T-cell (primary cell): ENCODE measurements at regions not wholly inside any gene's neighbourhood (a gene's known extent, or its start where the extent isn't known, plus 50 kb on each side); places are given as distances from the start of the nearest gene placed in this dataset.
"Not testable (repeated sequence)": the region's sequence is repeated elsewhere in the genome, so short reads cannot be mapped to it uniquely, and the experiment has no call there.

Experiments
- ATAC-seq, 4 experiments: fragments of 200-7000 bp in 3 of 4; fragments of 150-1000 bp in 1 of 4; cut with Tn5 transposase; replicated peaks in 1 of 4; 1 replicate in 3 of 4; 2 replicates in 1 of 4; pipeline ENCODE4 v1.10.0; 2021; ENCODE audit warnings: moderate library complexity in 3 of 4, mild to moderate bottlenecking in 2 of 4, moderate number of reproducible peaks in 1 of 4
- CTCF ChIA-PET, 2 donors: fragments of 300-600 bp; sonication (Branson Sonifier 250); formaldehyde crosslinking; loops; one replicate each; lab custom pipeline; 2022; ENCODE audit warnings: antibody characterized with exemption in 2 of 2; lab: Charles Lee
- POLR2A ChIA-PET, 2 donors: fragments of 300-600 bp; sonication (Branson Sonifier 250); formaldehyde crosslinking; loops; one replicate each; lab custom pipeline; 2022; ENCODE audit warnings: antibody characterized with exemption in 2 of 2; lab: Charles Lee
- DNase-seq, 35 experiments: peaks; one replicate each; pipeline versions ENCODE4 v3.0.0 to v3.0.0-alpha.2; 2013 to 2023
- H3K27ac ChIP-seq: one replicate; pipeline ENCODE4 v1.5.1; 2013; ENCODE audit warnings: low read length
- H3K27me3 ChIP-seq, 2 experiments: replicated peaks in 1 of 2; 1 replicate in 1 of 2; 2 replicates in 1 of 2; pipeline versions ENCODE4 v1.6.1 to v1.7.0; 2013; ENCODE audit warnings: low read length in 1 of 2, mixed read lengths in 1 of 2; ENCODE audit not compliant: control insufficient read depth in 2 of 2, insufficient read depth in 2 of 2; ENCODE audit errors: extremely low read depth in 1 of 2
- H3K36me3 ChIP-seq, 2 donors: 1 replicate in 1 of 2; 2 replicates in 1 of 2; pipeline versions ENCODE4 v1.6.1 to v1.7.0; 2013; ENCODE audit warnings: low read length in 1 of 2; ENCODE audit not compliant: control insufficient read depth in 2 of 2, insufficient read depth in 1 of 2; ENCODE audit errors: extremely low read depth in 1 of 2
- H3K4me1 ChIP-seq, 2 experiments: 1 replicate in 1 of 2; 2 replicates in 1 of 2; pipeline versions ENCODE4 v1.6.1 to v1.7.0; 2013; ENCODE audit warnings: low read length in 2 of 2, mixed read lengths in 1 of 2; ENCODE audit not compliant: insufficient read depth in 2 of 2, control insufficient read depth in 1 of 2; ENCODE audit errors: extremely low read depth in 1 of 2
- H3K4me3 ChIP-seq, 2 donors: 1 replicate in 1 of 2; 2 replicates in 1 of 2; pipeline versions ENCODE4 v1.5.1 to v1.7.0; 2013; ENCODE audit warnings: mild to moderate bottlenecking in 2 of 2, low read length in 1 of 2, moderate library complexity in 1 of 2; ENCODE audit not compliant: control insufficient read depth in 1 of 2; ENCODE audit errors: extremely low read depth in 1 of 2
- H3K9me3 ChIP-seq: 2 replicates; pipeline ENCODE4 v1.7.0; 2013
- H3K27ac Mint-ChIP-seq, 2 donors: one replicate each; pipeline ENCODE4 v1.8.0; 2020 to 2021; ENCODE audit warnings: mild to moderate bottlenecking in 2 of 2, mixed read lengths in 2 of 2
- H3K27me3 Mint-ChIP-seq, 2 donors: one replicate each; pipeline ENCODE4 v1.8.0; 2021 to 2022; ENCODE audit warnings: mixed read lengths in 2 of 2
- H3K36me3 Mint-ChIP-seq: one replicate; pipeline ENCODE4 v1.8.0; 2021; ENCODE audit warnings: mixed read lengths
- H3K4me1 Mint-ChIP-seq, 3 donors: one replicate each; pipeline ENCODE4 v1.8.0; 2020 to 2022; ENCODE audit warnings: mixed read lengths in 3 of 3, mild to moderate bottlenecking in 1 of 3
- H3K4me3 Mint-ChIP-seq, 3 donors: one replicate each; pipeline ENCODE4 v1.8.0; 2020 to 2022; ENCODE audit warnings: mild to moderate bottlenecking in 3 of 3, mixed read lengths in 3 of 3, moderate library complexity in 3 of 3
- H3K9me3 Mint-ChIP-seq, 3 donors: one replicate each; pipeline ENCODE4 v1.8.0; 2020 to 2022; ENCODE audit warnings: mixed read lengths in 3 of 3
- WGBS: methylation state at CpG from one replicate; pipeline ENCODE4 v1.1.5; 2013; ENCODE audit warnings: missing lambda C conversion rate; ENCODE audit not compliant: insufficient coverage; 5-methylcytosine and 5-hydroxymethylcytosine counted together

DNA sequence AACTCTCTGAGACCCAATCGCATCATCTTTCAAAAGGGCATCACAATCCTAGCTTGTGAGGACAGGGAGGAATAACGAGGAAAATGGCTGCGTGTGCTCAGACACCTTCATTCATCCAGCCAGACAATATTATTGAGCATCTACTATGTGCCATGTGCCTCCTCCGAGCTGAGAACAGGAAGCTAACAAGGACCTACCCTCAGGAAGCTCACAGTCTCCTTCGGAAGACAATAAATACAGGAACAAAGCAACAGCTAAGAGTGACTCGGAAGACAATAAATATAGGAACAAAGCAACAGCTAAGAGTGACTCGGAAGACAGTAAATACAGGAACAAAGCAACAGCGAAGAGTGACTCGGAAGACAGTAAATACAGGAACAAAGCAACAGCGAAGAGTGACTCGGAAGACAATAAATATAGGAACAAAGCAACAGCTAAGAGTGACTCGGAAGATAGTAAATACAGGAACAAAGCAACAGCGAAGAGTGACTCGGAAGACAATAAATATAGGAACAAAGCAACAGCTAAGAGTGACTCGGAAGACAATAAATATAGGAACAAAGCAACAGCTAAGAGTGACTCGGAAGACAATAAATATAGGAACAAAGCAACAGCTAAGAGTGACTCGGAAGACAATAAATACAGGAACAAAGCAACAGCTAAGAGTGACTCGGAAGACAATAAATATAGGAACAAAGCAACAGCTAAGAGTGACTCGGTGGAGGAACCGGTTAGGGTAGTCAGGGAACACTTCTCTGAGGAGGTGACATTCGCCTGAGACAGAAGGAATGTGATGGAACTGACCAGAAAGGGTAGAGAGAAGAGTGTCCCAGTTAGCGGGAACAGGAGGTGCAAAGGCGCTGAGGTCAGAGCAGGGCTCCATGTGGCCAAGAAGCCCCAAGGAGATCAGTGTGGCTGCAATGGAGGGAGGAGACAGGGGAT lies 55.6 kb upstream of the SIRPA start:
- H3K36me3 Mint-ChIP-seq, H3K4me1 ChIP-seq, H3K27ac ChIP-seq, ATAC-seq, H3K4me3 Mint-ChIP-seq, DNase-seq, CTCF ChIA-PET, POLR2A ChIA-PET, H3K27ac Mint-ChIP-seq, H3K4me1 Mint-ChIP-seq, H3K9me3 Mint-ChIP-seq, H3K4me3 ChIP-seq, H3K9me3 ChIP-seq, H3K36me3 ChIP-seq: not testable (repeated sequence)
- 91% methylated on average over 9 of the region's 23 CpGs for WGBS
- peaks cover 0 to 30% of the 10 kb centered on the region in 2 experiments for H3K27me3 ChIP-seq
- peaks cover 16 to 27% of the 10 kb centered on the region in 2 donors for H3K27me3 Mint-ChIP-seq

DNA sequence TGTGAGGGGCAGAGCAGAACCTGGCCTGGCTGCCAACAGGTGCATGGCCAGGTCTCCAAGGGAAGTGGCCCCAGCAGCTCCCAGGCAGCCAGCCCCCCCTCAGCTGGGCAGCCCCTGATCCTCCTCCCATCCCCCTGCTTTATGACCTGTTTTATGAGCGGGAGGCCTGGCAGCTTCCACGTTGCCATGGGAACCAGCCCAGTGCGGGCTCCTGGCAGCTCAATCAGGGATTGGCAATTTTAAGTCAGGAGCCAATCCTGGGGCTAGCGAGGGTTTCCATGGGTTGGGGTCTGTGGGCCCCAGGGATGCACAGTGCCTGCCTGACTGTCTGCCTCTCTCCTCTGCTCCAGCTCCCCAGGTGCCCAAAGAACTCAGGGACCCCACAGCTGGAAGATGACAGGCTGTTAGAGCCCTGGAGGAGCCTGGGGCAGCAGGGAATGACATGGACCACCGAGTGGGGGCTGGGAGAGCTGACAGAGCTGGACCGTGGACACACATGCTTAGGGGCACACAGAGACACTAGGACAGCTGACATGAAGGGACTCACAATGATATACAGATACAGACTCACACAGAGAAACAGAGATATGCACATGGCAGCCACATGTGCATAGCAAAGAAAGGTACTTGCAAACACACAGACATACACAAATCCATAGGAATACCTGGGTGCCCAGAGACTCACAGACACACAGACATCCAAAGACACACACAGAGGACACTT lies 56.5 kb upstream of the SIRPA start:
- H3K27me3 ChIP-seq = peaks cover 0 to 32% of the 10 kb centered on the region in 2 experiments
- Mint-ChIP-seq H3K27ac (no peak overlapping the region), H3K36me3 (no peaks in the 10 kb centered on the region), H3K4me1 (no peaks in the 10 kb centered on the region), H3K4me3 (no peak overlapping the region), H3K27me3 (peaks cover 16 to 27% of the 10 kb centered on the region in 2 donors), H3K9me3 (no peaks in the 10 kb centered on the region)
- no peaks in the 10 kb centered on the region for H3K4me1 ChIP-seq
- CTCF ChIA-PET = no interaction called here
- H3K27ac ChIP-seq = no peak overlapping the region
- no peaks in the 10 kb centered on the region for H3K36me3 ChIP-seq
- DNase-seq (no peak), ATAC-seq (no peak)
- POLR2A ChIA-PET = no interaction called here
- no peak overlapping the region for H3K4me3 ChIP-seq
- 68% methylated on average over 6 of the region's 6 CpGs for WGBS
- H3K9me3 ChIP-seq = no peaks in the 10 kb centered on the region

DNA sequence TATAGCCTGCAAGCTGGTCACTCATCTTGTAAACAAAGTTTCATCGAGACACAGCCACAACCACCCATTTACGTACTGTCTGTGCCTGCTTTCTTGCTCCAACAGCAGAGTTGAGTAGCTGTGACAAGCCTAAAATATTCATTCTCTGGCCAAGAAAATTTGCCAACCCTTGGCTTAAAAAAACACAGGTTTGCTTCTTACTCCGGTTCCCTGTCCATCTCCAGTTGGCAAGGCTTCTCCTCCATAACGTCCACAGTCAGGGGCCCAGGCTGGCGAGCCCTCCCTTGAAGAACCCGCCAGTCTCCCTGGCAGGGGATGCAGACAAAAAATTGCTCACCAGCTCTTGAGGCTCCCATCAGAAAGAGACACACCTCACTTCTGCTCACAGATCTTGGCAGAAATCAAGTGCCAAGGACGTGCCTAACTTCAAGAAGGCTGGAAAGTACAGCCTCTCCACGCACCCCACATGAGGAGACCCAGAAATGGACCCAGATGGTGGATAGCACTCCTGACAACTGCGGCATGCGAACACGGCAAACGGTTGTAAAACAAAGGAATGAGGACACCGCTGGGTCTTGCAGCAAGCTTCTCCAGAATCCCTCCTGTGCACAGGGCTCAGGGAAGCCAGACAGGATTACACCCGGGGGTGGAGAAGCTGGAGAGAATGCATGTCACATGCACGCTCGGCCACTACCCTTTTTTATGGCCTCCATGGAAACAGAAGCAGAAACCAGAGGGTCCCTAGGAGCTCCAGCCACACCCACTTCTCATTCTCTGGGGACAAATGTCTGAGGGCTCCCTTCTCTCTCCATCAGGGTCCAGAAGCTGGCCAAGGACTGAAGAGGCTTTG lies 59.8 kb upstream of the SIRPA start:
- Histone ChIP-seq H3K27ac (no peak overlapping the region), H3K36me3 (no peaks in the 10 kb centered on the region), H3K4me1 (no peaks in the 10 kb centered on the region), H3K27me3 (peaks cover 0 to 39% of the 10 kb centered on the region in 2 experiments), H3K9me3 (no peaks in the 10 kb centered on the region), H3K4me3 (no peak overlapping the region)
- H3K27ac Mint-ChIP-seq = no peak overlapping the region
- no peaks in the 10 kb centered on the region for H3K4me1 Mint-ChIP-seq
- ChIA-PET CTCF (no interaction called here), POLR2A (no interaction called here)
- H3K4me3 Mint-ChIP-seq = no peak overlapping the region
- H3K27me3 Mint-ChIP-seq = peaks cover 21 to 34% of the 10 kb centered on the region in 2 donors
- ATAC-seq (no peak), DNase-seq (no peak)
- no peaks in the 10 kb centered on the region for H3K36me3 Mint-ChIP-seq
- WGBS = 86% methylated on average over 13 of the region's 16 CpGs
- no peaks in the 10 kb centered on the region for H3K9me3 Mint-ChIP-seq

DNA sequence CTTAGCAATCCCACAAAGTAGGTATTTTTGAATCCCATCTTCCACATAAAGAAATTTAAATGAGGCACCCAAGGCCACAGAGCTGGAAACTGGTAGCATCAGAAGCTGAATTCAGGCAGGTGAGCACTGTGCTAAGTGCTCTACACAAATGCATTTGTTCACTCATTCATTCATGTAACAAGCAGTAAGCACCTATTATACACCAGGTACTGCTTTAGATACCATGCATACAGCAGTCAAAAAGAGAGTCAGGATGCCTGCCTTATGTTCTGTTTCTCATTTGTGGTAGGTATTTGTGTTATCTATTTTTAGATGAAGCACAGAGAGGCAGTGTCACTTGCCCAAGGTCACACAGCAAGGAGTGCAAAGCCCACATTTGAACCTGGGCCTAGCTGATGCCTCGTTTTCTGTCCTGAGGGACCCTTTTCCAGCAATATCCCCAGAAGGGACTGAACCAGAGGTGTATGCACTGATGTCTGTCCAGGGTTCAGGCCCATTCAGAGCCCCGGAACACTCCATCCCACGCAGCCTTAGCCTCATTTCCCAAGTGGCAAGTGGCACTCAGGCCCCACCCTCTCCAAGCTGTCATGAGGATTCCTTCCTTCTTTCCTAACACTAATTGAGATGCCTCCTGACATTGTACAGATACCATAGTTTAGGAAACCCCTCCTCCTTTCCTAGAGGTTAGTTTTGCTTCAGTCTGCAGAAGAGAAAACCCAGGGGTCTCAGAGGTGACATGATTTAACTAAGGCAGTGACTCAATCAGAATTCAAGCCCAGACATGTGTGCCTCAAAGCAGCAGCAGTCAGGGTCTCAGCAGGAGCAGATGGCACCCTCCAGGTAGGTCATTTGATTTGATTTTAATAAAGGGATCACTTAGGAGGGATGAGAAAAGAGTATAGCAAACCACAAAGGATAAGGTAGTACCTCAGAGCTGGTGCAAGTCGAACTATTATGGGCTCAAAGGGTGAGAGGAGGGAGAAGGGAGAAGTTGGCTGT lies 61.2 kb upstream of the SIRPA start:
- H3K36me3 Mint-ChIP-seq = no peaks in the 10 kb centered on the region
- no peaks in the 10 kb centered on the region for H3K9me3 Mint-ChIP-seq
- Histone ChIP-seq H3K9me3 (no peaks in the 10 kb centered on the region), H3K36me3 (no peaks in the 10 kb centered on the region), H3K4me3 (no peak overlapping the region), H3K27me3 (peaks cover 0 to 46% of the 10 kb centered on the region in 2 experiments), H3K27ac (no peak overlapping the region), H3K4me1 (no peaks in the 10 kb centered on the region)
- H3K4me1 Mint-ChIP-seq = no peaks in the 10 kb centered on the region
- DNase-seq = no peak
- 33% methylated on average over 1 of the region's 4 CpGs for WGBS
- CTCF ChIA-PET = no interaction called here
- no peak overlapping the region for H3K4me3 Mint-ChIP-seq
- peaks cover 20 to 30% of the 10 kb centered on the region in 2 donors for H3K27me3 Mint-ChIP-seq
- H3K27ac Mint-ChIP-seq = no peak overlapping the region
- ATAC-seq = no peak
- POLR2A ChIA-PET = no interaction called here

DNA sequence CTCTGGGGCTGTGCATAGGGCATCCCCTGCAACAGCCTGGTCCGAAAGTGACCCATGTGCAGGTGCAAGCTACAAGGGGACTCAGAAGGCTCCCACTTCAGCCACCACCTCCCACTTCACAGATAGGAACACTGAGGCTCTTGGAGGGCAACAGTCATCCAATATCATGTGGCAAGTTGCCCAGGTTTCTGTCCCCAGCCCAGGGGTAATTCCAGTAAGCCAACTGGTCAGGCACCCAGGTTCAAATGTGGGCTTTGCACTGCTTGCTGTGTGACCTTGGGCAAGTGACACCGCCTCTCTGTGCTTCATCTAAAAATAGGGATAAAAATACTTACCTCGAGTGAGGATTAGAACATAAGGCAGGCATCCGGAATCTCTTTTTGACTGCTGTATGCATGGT lies 62.0 kb upstream of the SIRPA start:
- Mint-ChIP-seq H3K27ac (no peak overlapping the region), H3K36me3 (no peaks in the 10 kb centered on the region), H3K9me3 (no peaks in the 10 kb centered on the region), H3K27me3 (peaks cover 19 to 27% of the 10 kb centered on the region in 2 donors), H3K4me3 (no peak overlapping the region), H3K4me1 (no peaks in the 10 kb centered on the region)
- H3K27me3 ChIP-seq = peaks cover 0 to 47% of the 10 kb centered on the region in 2 experiments
- no peaks in the 10 kb centered on the region for H3K36me3 ChIP-seq
- DNase-seq (no peak), ATAC-seq (no peak)
- H3K9me3 ChIP-seq = no peaks in the 10 kb centered on the region
- POLR2A ChIA-PET = no interaction called here
- H3K27ac ChIP-seq = no peak overlapping the region
- WGBS = 81% methylated on average over 4 of the region's 4 CpGs
- CTCF ChIA-PET = no interaction called here
- H3K4me1 ChIP-seq = no peaks in the 10 kb centered on the region
- H3K4me3 ChIP-seq = no peak overlapping the region
